Body of pancreas (tissue), 4 donors: ENCODE measurements at regions not wholly inside any gene's neighbourhood (a gene's known extent, or its start where the extent isn't known, plus 50 kb on each side); places are given as distances from the start of the nearest gene placed in this dataset.

ENCODE experiments used
- ATAC-seq: fragments of 150-250 bp; one replicate; pipeline ENCODE4 v1.9.1; 2016
- DNase-seq, 4 donors: peaks; one replicate each; pipeline ENCODE4 v3.0.0-alpha.2; 2019
- H3K27ac ChIP-seq, 4 donors: fragments of 200-600 bp; sonication (generic); 1 replicate in 3 of 4; 2 replicates in 1 of 4; pipeline versions ENCODE4 v1.5.1 to v1.6.1; 2016 to 2019; ENCODE audit warnings: mild to moderate bottlenecking in 1 of 4, mixed read lengths in 1 of 4, moderate library complexity in 1 of 4
- H3K27me3 ChIP-seq, 2 donors: fragments of 200-600 bp; sonication (generic); one replicate each; pipeline ENCODE4 v1.6.0; 2016; ENCODE audit warnings: mild to moderate bottlenecking in 1 of 2
- H3K36me3 ChIP-seq, 2 donors: fragments of 200-600 bp; sonication (generic); replicated peaks in 1 of 2; 2 replicates each; pipeline ENCODE4 v1.5.1; 2016; ENCODE audit warnings: low read depth in 2 of 2; ENCODE audit not compliant: insufficient read depth in 1 of 2
- H3K4me1 ChIP-seq: fragments of 200-600 bp; sonication (generic); one replicate; pipeline ENCODE4 v1.6.0; 2016
- H3K4me3 ChIP-seq, 2 donors: fragments of 200-600 bp; sonication (generic); 1 replicate in 1 of 2; 2 replicates in 1 of 2; pipeline ENCODE4 v1.5.1; 2016 to 2019
- H3K9me3 ChIP-seq, 3 donors: fragments of 200-600 bp; sonication (generic); 1 replicate in 2 of 3; 2 replicates in 1 of 3; pipeline ENCODE4 v1.5.1; 2016
- POLR2A ChIP-seq, 3 donors: fragments of 450-650 bp; IDR thresholded peaks; one replicate each; pipeline ENCODE4 v1.6.1; 2016; ENCODE audit warnings: antibody characterized with exemption in 3 of 3, mild to moderate bottlenecking in 2 of 3
- WGBS, 2 donors: methylation state at CpG; one replicate each; pipeline ENCODE4 v1.1.5; 2017; 5-methylcytosine and 5-hydroxymethylcytosine counted together
- intact Hi-C: fragments of 100-400 bp; cut with DNase I; formaldehyde crosslinking; loops from one replicate; pipeline ENCODE4 v1.15.1; 2023
- TF ChIP-seq, protein P1 (sequence below), 7 experiments: fragments of 450-650 bp in 4 of 7; fragments of 200-600 bp in 3 of 7; sonication (generic) in 3 of 7; IDR thresholded peaks; one replicate each; pipeline ENCODE4 v1.5.1; 2016 to 2019; ENCODE audit warnings: antibody characterized with exemption in 7 of 7

DNA sequence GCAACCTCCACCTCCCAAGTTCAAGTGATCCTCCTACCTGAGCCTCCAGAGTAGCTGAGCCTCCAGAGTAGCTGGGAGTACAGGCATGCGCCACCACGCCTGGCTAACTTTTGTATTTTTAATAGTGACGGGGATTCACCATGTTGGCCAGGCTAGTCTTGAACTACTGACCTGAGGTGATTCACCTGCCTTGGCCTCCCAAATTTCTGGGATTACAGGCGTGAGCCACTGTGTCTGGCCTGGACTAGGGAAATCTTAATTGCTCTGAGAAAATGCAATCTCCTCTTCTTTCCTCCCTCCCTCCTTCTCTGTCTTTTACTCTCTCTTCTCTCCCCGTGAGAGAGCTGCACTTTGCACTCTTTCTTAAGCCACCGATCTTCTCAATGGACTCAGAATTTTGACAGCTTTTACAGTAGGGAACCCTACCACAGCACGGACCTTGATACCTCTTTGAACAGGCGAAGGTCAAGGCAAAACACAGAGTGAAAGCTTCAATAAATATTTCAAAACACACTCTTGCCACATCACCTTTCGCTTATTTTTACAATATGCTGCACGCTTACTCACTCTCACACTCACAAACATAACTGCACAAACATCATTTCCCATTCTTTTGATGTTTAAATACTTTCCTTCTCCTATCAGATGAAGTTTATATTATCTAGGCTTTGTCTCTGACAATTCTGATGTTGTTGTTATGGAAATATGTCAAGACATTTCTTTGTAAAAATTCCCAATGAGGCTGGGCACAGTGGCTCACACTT lies 173.4 kb upstream of the NRP1 start:
- H3K27ac ChIP-seq: peak overlapping the region in 2 of 4 donors; percentile 31 to 54
- H3K4me1 ChIP-seq: peaks cover 16% of the 10 kb centered on the region
- intact Hi-C loops: no loop called here
- WGBS, 2 donors: 71 to 83% methylated on average over 10 of the region's 10 CpGs
- H3K4me3 ChIP-seq: no peak overlapping the region
- ATAC-seq (no peak), DNase-seq (no peak)
- no peaks in the 10 kb centered on the region for H3K27me3 ChIP-seq
- no peaks in the 10 kb centered on the region for H3K9me3 ChIP-seq
- no peaks in the 10 kb centered on the region for H3K36me3 ChIP-seq
- TF ChIP-seq, protein P1, sequence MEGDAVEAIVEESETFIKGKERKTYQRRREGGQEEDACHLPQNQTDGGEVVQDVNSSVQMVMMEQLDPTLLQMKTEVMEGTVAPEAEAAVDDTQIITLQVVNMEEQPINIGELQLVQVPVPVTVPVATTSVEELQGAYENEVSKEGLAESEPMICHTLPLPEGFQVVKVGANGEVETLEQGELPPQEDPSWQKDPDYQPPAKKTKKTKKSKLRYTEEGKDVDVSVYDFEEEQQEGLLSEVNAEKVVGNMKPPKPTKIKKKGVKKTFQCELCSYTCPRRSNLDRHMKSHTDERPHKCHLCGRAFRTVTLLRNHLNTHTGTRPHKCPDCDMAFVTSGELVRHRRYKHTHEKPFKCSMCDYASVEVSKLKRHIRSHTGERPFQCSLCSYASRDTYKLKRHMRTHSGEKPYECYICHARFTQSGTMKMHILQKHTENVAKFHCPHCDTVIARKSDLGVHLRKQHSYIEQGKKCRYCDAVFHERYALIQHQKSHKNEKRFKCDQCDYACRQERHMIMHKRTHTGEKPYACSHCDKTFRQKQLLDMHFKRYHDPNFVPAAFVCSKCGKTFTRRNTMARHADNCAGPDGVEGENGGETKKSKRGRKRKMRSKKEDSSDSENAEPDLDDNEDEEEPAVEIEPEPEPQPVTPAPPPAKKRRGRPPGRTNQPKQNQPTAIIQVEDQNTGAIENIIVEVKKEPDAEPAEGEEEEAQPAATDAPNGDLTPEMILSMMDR (IDR thresholded peaks at IDR 0.05): no peak
- no peak for TF ChIP-seq POLR2A (IDR thresholded peaks at IDR 0.05)

DNA sequence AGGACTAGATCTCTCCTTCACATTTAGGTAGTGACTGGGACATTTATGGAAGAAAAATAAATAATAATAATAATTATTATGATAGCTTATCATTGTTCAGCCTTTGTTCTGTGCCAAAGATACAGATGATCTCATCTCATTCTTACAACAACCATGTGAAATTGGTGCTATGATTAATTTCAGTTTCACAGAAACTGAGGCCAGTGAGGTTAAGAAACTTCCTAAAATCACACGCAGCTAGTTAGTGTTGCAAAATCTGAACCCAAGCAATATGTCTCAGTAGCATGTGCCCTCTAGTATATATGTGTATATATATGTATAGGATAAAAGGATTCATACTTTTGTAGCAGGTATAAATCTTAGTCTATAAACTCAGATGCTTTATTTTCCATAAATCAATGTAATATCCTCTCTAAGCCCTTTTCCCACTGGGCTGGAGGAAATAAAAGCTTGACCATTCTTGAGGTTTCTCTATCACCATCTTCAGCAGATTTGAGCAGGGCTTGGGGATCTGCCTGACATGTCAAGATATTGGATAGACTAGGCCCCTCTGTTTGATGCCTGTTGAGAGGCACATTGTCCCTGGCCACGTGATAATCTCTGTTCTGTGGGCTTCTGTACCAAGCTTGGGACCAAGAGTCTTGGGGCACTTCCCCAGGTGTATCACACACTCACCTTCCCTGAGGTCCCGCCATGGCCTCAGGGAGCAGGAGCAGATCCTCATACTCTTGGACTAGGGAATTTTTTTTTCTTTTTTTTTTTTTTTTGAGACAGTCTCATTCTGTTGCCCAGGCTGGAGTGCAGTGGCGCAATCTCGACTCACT lies 172.6 kb upstream of the NRP1 start:
- peaks cover 16% of the 10 kb centered on the region for H3K4me1 ChIP-seq
- ATAC-seq (peak; percentile 56), DNase-seq (peak in 1 of 4 donors; percentile 5)
- no peaks in the 10 kb centered on the region for H3K9me3 ChIP-seq
- H3K27ac ChIP-seq: peak overlapping the region in 3 of 4 donors; percentile 3 to 54 (median 31)
- H3K27me3 ChIP-seq: no peaks in the 10 kb centered on the region
- TF ChIP-seq POLR2A (IDR thresholded peaks at IDR 0.05): no peak
- WGBS, 2 donors: 84 to 87% methylated on average over 4 to 5 of the region's 5 CpGs
- no peaks in the 10 kb centered on the region for H3K36me3 ChIP-seq
- intact Hi-C loops: no loop called here
- H3K4me3 ChIP-seq: no peak overlapping the region

DNA sequence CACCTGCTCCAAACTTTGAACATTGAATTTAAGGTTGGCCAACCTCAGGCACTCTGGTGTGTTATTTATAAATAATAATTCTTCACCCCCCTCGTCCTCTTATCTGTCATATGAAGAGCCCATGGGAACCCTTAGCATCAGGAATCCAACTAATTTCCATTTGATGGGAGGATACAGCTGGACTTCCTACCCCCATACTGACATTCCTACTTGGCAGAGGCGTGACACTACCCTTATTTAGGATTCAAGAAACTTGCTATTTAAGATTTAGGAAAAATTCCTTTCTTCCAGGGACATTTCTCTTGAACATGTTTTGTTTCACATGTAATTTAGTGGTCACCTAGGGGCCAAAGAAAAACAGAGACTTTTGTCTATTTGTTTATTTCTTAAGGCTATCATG lies 171.9 kb upstream of the NRP1 start:
- Histone ChIP-seq H3K27ac (peak overlapping the region in 1 of 4 donors; percentile 54), H3K4me3 (no peak overlapping the region), H3K4me1 (peaks cover 16% of the 10 kb centered on the region), H3K9me3 (no peaks in the 10 kb centered on the region), H3K36me3 (no peaks in the 10 kb centered on the region), H3K27me3 (no peaks in the 10 kb centered on the region)
- no peak for DNase-seq
- ATAC-seq: no peak
- intact Hi-C loops: no loop called here
- TF ChIP-seq, protein P1 (IDR thresholded peaks at IDR 0.05): no peak
- no peak for TF ChIP-seq POLR2A (IDR thresholded peaks at IDR 0.05)
- WGBS, 2 donors: 72 to 75% methylated on average over 2 of the region's 2 CpGs

DNA sequence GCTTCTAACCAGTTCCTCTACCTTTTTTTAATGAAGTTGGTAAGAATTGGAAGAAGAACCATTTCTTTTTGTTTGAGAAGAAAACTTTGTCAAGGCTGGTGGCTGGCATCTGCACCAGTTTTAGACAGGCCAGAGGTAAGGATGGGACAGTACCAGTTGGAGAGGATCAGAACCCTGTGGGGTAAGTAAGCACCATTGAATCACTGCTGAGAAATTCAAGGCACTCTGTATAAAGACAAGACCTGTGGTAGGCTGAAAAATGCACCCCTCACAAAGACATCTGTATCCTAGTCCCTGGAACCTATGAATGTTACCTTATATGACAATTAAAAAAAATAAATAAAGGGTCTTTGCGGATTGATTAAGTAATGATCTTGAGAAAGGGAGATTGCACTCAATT lies 166.7 kb upstream of the NRP1 start:
- Histone ChIP-seq H3K36me3 (no peaks in the 10 kb centered on the region), H3K9me3 (no peaks in the 10 kb centered on the region), H3K4me3 (no peak overlapping the region), H3K27ac (no peak overlapping the region), H3K4me1 (no peaks in the 10 kb centered on the region), H3K27me3 (no peaks in the 10 kb centered on the region)
- ATAC-seq (no peak), DNase-seq (no peak)
- intact Hi-C loops: no loop called here
- TF ChIP-seq, protein P1 (IDR thresholded peaks at IDR 0.05): no peak
- no peak for TF ChIP-seq POLR2A (IDR thresholded peaks at IDR 0.05)
- 88 to 93% methylated on average over 1 of the region's 1 CpG for WGBS, 2 donors

DNA sequence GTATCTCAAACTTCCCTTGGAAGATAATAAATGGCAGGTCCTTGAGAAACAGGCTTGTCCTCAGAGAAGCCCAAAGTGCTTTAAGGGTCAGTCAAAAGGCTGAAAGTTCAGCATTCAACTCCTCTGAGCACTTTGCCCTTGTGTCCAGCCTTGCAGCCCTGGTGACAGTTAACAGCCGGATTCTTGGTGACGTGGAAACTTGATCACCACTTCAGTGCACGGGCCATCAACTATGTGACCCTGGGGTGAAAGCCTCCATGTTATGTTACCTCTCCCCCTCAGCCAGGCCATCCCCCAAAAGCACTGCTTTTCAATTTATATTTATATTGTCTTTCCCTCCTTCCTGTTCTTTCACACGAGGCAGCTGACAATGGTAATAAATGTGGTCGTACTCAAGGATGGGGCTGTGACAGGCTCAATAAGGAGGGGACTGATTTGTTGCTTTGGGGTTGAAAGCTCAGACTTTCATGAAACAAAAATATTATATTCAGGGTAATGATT lies 164.0 kb upstream of the NRP1 start:
- intact Hi-C loops: no loop called here
- 75 to 76% methylated on average over 5 of the region's 5 CpGs for WGBS, 2 donors

More for the DNA sequence above, 164.0 kb upstream of the NRP1 start:
- no peaks in the 10 kb centered on the region for H3K9me3 ChIP-seq
- H3K27me3 ChIP-seq: no peaks in the 10 kb centered on the region
- H3K27ac ChIP-seq: no peak overlapping the region
- no peaks in the 10 kb centered on the region for H3K36me3 ChIP-seq
- ATAC-seq (no peak), DNase-seq (no peak)
- TF ChIP-seq POLR2A (IDR thresholded peaks at IDR 0.05): no peak
- TF ChIP-seq, protein P1 (IDR thresholded peaks at IDR 0.05): no peak
- H3K4me3 ChIP-seq: no peak overlapping the region
- no peaks in the 10 kb centered on the region for H3K4me1 ChIP-seq
